K562 (cell line): ENCODE measurements at regions not wholly inside any gene's neighbourhood (a gene's known extent, or its start where the extent isn't known, plus 50 kb on each side); places are given as distances from the start of the nearest gene placed in this dataset.

Experiments
- CXXC5 ChIP-seq: fragments of 250-450 bp; sonication (Bioruptor Pico); IDR thresholded peaks from 2 replicates; pipeline ENCODE4 v1.8.0; 2022; ENCODE audit warnings: inconsistent platforms, mild to moderate bottlenecking, moderate library complexity
- DIDO1 ChIP-seq: fragments of 450-650 bp; IDR thresholded peaks from 2 replicates; pipeline ENCODE4 v1.6.1; 2016; ENCODE audit warnings: low read depth, missing biosample characterization, missing genetic modification characterization
- FOXK2 ChIP-seq, 2 experiments: fragments of 450-650 bp; IDR thresholded peaks in 1 of 2; conservative IDR thresholded peaks in 1 of 2; 2 replicates each; pipeline ENCODE4 v1.6.1; 2016; ENCODE audit warnings: low read depth in 2 of 2, mild to moderate bottlenecking in 1 of 2
- KDM4B ChIP-seq, 2 experiments: fragments of 450-650 bp in 1 of 2; sonication (generic) in 1 of 2; IDR thresholded peaks; 2 replicates each; pipeline ENCODE4 v1.6.1; 2016 to 2017; ENCODE audit warnings: borderline replicate concordance in 2 of 2, antibody characterized with exemption in 1 of 2, low read depth in 1 of 2, mild to moderate bottlenecking in 1 of 2
- POLR2A ChIP-seq: fragments of 450-650 bp; conservative IDR thresholded peaks from 2 replicates; pipeline ENCODE4 v1.6.1; 2016
- RAD21 ChIP-seq, 2 experiments: fragments of 250-450 bp in 1 of 2; fragments of 450-650 bp in 1 of 2; sonication (Bioruptor Pico) in 1 of 2; formaldehyde crosslinking in 1 of 2; IDR thresholded peaks in 1 of 2; conservative IDR thresholded peaks in 1 of 2; 2 replicates each; pipeline versions ENCODE4 v1.4.0 to v1.8.0; 2020 to 2022; ENCODE audit warnings: mild to moderate bottlenecking in 2 of 2, moderate library complexity in 1 of 2
- TAF7 ChIP-seq: fragments of 450-650 bp; IDR thresholded peaks from 2 replicates; pipeline ENCODE4 v1.6.1; 2016; ENCODE audit warnings: missing genetic modification characterization, missing compliant biosample characterization
- TCF7L2 ChIP-seq: fragments of 150-350 bp; IDR thresholded peaks from 2 replicates; pipeline ENCODE4 v1.6.1; 2016; ENCODE audit warnings: low read depth, mild to moderate bottlenecking, low read length, moderate library complexity
- ZNF263 ChIP-seq: sonication (generic); formaldehyde crosslinking; IDR thresholded peaks from 2 replicates; pipeline ENCODE4 v1.8.0; 2022; ENCODE audit warnings: mild to moderate bottlenecking, missing genetic modification reagents, borderline replicate concordance
- ZNF707 ChIP-seq: fragments of 250-450 bp; sonication (Bioruptor Pico); conservative IDR thresholded peaks from 2 replicates; pipeline ENCODE4 v1.8.0; 2022; ENCODE audit warnings: inconsistent platforms, mild to moderate bottlenecking, moderate library complexity
- TF ChIP-seq, protein P1 (sequence below): sonication (generic); formaldehyde crosslinking; IDR thresholded peaks from 2 replicates; pipeline ENCODE4 v1.8.1; 2022; ENCODE audit warnings: missing genetic modification reagents
- TF ChIP-seq, protein P2 (sequence below), 3 experiments: IDR thresholded peaks in 2 of 3; conservative IDR thresholded peaks in 1 of 3; 2 replicates each; pipeline ENCODE4 v1.5.1; 2011 to 2012; ENCODE audit warnings: low read length in 3 of 3, mild to moderate bottlenecking in 3 of 3, control low read depth in 2 of 3, improper control_type of control experiment in 1 of 3, inconsistent platforms in 1 of 3, low read depth in 1 of 3, mixed read lengths in 1 of 3, moderate library complexity in 1 of 3; ENCODE audit not compliant: insufficient read depth in 2 of 3
- TF ChIP-seq, protein P3 (sequence below), 2 experiments: fragments of 450-650 bp; formaldehyde crosslinking in 1 of 2; IDR thresholded peaks; 2 replicates each; pipeline versions ENCODE4 v1.4.0 to v1.6.1; 2014 to 2020; ENCODE audit warnings: mild to moderate bottlenecking in 2 of 2, borderline replicate concordance in 1 of 2, low read depth in 1 of 2

DNA sequence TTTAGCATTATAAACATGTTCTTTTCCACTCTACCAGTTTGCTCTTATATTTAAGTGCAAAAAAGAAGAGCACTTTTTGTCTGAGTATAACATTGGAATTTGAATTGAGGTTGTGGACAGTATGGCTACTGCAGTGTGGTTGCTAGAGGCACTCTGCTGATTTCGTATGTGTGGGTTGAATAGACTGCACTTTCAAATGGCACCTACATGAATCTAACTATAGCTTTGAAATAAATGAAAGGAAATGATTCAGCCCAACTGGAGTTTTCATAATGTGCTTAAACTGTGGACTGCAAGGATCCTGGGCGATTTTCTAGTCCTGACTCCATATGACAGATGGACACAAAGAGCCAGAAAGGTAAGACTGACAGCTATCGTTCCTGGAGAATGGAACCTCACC is 657.6 kb upstream of the RIOK2 start:
- TF ChIP-seq, protein P1, sequence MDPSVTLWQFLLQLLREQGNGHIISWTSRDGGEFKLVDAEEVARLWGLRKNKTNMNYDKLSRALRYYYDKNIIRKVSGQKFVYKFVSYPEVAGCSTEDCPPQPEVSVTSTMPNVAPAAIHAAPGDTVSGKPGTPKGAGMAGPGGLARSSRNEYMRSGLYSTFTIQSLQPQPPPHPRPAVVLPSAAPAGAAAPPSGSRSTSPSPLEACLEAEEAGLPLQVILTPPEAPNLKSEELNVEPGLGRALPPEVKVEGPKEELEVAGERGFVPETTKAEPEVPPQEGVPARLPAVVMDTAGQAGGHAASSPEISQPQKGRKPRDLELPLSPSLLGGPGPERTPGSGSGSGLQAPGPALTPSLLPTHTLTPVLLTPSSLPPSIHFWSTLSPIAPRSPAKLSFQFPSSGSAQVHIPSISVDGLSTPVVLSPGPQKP (CRISPR knock-in tag): no peak
- TF ChIP-seq, protein P2, sequence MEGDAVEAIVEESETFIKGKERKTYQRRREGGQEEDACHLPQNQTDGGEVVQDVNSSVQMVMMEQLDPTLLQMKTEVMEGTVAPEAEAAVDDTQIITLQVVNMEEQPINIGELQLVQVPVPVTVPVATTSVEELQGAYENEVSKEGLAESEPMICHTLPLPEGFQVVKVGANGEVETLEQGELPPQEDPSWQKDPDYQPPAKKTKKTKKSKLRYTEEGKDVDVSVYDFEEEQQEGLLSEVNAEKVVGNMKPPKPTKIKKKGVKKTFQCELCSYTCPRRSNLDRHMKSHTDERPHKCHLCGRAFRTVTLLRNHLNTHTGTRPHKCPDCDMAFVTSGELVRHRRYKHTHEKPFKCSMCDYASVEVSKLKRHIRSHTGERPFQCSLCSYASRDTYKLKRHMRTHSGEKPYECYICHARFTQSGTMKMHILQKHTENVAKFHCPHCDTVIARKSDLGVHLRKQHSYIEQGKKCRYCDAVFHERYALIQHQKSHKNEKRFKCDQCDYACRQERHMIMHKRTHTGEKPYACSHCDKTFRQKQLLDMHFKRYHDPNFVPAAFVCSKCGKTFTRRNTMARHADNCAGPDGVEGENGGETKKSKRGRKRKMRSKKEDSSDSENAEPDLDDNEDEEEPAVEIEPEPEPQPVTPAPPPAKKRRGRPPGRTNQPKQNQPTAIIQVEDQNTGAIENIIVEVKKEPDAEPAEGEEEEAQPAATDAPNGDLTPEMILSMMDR (IDR thresholded peaks at IDR 0.05 in 2 of 3, conservative IDR thresholded peaks at IDR 0.05 in 1 of 3; ENCODE audit: insufficient read depth in 2 of 3, low read depth in 1 of 3, low read length in 3 of 3): no peak
- TF ChIP-seq ZNF263 (CRISPR knock-in tag) (no peak), TCF7L2 (no peak), ZNF707 (no peak), TAF7 (tag) (no peak), FOXK2 (conservative IDR thresholded peaks at IDR 0.05 in 1 of 2, IDR thresholded peaks at IDR 0.05 in 1 of 2; ENCODE audit: low read depth in 2 of 2) (no peak), DIDO1 (tag) (no peak), CXXC5 (CRISPR knock-in tag) (no peak), POLR2A (no peak), KDM4B (IDR thresholded peaks at IDR 0.05; ENCODE audit: borderline replicate concordance in 2 of 2, low read depth in 1 of 2) (no peak), RAD21 (CRISPR knock-in tag; conservative IDR thresholded peaks at IDR 0.05 in 1 of 2, IDR thresholded peaks at IDR 0.05 in 1 of 2) (no peak)
- TF ChIP-seq, protein P3, sequence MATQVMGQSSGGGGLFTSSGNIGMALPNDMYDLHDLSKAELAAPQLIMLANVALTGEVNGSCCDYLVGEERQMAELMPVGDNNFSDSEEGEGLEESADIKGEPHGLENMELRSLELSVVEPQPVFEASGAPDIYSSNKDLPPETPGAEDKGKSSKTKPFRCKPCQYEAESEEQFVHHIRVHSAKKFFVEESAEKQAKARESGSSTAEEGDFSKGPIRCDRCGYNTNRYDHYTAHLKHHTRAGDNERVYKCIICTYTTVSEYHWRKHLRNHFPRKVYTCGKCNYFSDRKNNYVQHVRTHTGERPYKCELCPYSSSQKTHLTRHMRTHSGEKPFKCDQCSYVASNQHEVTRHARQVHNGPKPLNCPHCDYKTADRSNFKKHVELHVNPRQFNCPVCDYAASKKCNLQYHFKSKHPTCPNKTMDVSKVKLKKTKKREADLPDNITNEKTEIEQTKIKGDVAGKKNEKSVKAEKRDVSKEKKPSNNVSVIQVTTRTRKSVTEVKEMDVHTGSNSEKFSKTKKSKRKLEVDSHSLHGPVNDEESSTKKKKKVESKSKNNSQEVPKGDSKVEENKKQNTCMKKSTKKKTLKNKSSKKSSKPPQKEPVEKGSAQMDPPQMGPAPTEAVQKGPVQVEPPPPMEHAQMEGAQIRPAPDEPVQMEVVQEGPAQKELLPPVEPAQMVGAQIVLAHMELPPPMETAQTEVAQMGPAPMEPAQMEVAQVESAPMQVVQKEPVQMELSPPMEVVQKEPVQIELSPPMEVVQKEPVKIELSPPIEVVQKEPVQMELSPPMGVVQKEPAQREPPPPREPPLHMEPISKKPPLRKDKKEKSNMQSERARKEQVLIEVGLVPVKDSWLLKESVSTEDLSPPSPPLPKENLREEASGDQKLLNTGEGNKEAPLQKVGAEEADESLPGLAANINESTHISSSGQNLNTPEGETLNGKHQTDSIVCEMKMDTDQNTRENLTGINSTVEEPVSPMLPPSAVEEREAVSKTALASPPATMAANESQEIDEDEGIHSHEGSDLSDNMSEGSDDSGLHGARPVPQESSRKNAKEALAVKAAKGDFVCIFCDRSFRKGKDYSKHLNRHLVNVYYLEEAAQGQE (IDR thresholded peaks at IDR 0.05; ENCODE audit: borderline replicate concordance): no peak
- TF ChIP-seq, protein P3 (CRISPR knock-in tag; IDR thresholded peaks at IDR 0.05; ENCODE audit: low read depth): no peak
